Stomach (tissue), 8 donors: ENCODE measurements at regions not wholly inside any gene's neighbourhood (a gene's known extent, or its start where the extent isn't known, plus 50 kb on each side); places are given as distances from the start of the nearest gene placed in this dataset.

Experiments
- DNase-seq, 2 donors: peaks; one replicate each; pipeline versions ENCODE4 v3.0.0 to v3.0.0-alpha.2; 2013 to 2019
- H3K27ac ChIP-seq, 5 donors: fragments of 200-600 bp in 4 of 5; sonication (generic) in 4 of 5; one replicate each; pipeline ENCODE4 v1.5.1; 2013 to 2019; ENCODE audit warnings: mild to moderate bottlenecking in 1 of 5, moderate library complexity in 1 of 5
- H3K27me3 ChIP-seq, 3 donors: fragments of 200-600 bp; sonication (generic); one replicate each; pipeline ENCODE4 v1.5.1; 2017 to 2019; ENCODE audit warnings: mixed run types in 1 of 3
- H3K36me3 ChIP-seq, 4 donors: fragments of 200-600 bp; sonication (generic); 1 replicate in 3 of 4; 2 replicates in 1 of 4; pipeline ENCODE4 v1.5.1; 2016 to 2019
- H3K4me1 ChIP-seq, 4 donors: fragments of 200-600 bp; sonication (generic); one replicate each; pipeline ENCODE4 v1.5.1; 2016 to 2019
- H3K4me3 ChIP-seq, 4 donors: fragments of 200-600 bp; sonication (generic) in 3 of 4; one replicate each; pipeline ENCODE4 v1.5.1; 2016 to 2019; ENCODE audit warnings: mild to moderate bottlenecking in 1 of 4
- H3K9me3 ChIP-seq, 4 donors: fragments of 200-600 bp; sonication (generic); one replicate each; pipeline ENCODE4 v1.5.1; 2016 to 2019
- EP300 ChIP-seq: sonication (generic); formaldehyde crosslinking; IDR thresholded peaks from one replicate; pipeline ENCODE4 v1.6.1; 2017; ENCODE audit warnings: antibody characterized with exemption
- POLR2A ChIP-seq, 4 donors: fragments of 450-650 bp; IDR thresholded peaks; one replicate each; pipeline ENCODE4 v1.6.1; 2016; ENCODE audit warnings: antibody characterized with exemption in 4 of 4, control low read depth in 2 of 4, mild to moderate bottlenecking in 1 of 4, moderate library complexity in 1 of 4
- POLR2AphosphoS5 ChIP-seq, 3 donors: sonication (generic); formaldehyde crosslinking; IDR thresholded peaks; one replicate each; pipeline ENCODE4 v1.6.1; 2016; ENCODE audit warnings: antibody characterized with exemption in 3 of 3
- WGBS, 5 donors: extraction: QIAGEN DNeasy Blood & Tissue Kit in 3 of 5; methylation state at CpG; one replicate each; pipeline versions ENCODE4 v1.1.5 to v1.1.7; 2013 to 2018; 5-methylcytosine and 5-hydroxymethylcytosine counted together
- intact Hi-C: fragments of 100-400 bp; cut with DNase I; formaldehyde crosslinking; loops from one replicate; pipeline ENCODE4 v1.15.1; 2023; ENCODE audit warnings: low total_unique reads
- TF ChIP-seq, protein P1 (sequence below), 7 experiments: fragments of 450-650 bp in 4 of 7; fragments of 200-600 bp in 3 of 7; sonication (generic) in 3 of 7; IDR thresholded peaks; one replicate each; pipeline ENCODE4 v1.5.1; 2016 to 2019; ENCODE audit warnings: antibody characterized with exemption in 7 of 7, control low read depth in 2 of 7, mild to moderate bottlenecking in 1 of 7
- donor health status: healthy with polysubstance abuse.
- donor health status: Bipolar disorder and iron deficiency.
- donor health status: healthy.

DNA sequence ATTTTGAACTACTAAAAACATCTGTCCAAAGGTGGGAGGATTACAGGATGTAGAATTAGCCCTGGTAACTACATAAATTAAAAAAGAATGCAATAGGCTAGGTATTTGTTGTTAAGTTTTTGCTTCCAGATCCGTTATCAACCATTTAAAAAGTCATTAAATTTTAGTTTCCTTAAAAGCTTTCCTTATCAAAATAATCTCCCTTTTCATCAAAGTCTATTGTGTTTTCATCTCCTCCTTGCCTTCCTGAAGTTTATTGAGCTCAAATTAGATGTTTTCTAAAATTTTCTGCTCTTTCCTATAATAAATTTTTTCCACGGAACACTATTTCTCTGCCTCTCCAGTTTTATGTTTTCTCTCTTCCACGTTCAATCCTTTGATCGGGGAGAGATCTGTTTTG is 108.6 kb downstream of the MEX3B start:
- WGBS, 5 donors = 53 to 82% (median 70%) methylated on average over 4 of the region's 4 CpGs
- intact Hi-C loops = no loop called here
- Histone ChIP-seq H3K27me3 (no peaks in the 10 kb centered on the region), H3K27ac (no peak overlapping the region), H3K36me3 (no peaks in the 10 kb centered on the region), H3K4me3 (no peak overlapping the region), H3K4me1 (no peaks in the 10 kb centered on the region), H3K9me3 (peaks cover 0 to 10% (median 5%) of the 10 kb centered on the region in 4 donors)
- DNase-seq = no peak
- TF ChIP-seq POLR2A (IDR thresholded peaks at IDR 0.05) = no peak

DNA sequence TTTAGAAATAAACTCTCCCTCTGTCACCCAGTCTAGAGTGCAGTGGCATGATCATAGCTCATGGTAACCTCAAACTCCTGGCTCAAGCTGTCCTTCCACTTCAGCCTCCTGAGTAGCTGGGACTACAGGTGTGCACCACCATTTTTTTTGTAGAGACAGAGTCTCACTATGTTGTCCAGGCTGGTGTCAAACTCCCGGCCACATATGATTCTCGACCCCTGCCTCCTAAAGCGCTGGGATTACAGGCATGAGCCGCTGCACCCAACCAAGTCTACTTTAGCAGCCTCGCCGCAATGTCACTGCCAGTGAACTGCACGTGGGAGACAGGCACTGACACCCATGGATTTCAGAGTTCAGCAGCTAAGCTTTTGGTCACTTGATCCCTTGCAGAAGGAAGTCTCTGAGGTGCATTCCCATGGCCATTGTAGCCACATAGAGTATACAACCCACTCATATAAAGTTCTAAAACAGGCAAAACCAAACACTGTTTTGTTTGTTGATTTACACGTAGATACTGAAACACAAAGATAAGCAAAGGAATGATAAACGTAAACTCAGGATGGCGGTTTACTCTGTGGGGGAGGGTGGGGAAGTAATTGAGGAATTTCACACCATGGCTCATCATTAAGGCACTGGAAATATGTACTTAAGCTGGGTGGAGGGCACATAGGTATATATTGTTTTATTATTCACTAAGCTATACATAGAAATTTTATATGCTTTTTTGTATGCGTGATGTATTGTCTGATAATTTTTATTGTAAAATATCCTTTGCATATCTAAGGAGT is 115.0 kb downstream of the MEX3B start:
- no peak overlapping the region for H3K27ac ChIP-seq
- no peaks in the 10 kb centered on the region for H3K9me3 ChIP-seq
- H3K27me3 ChIP-seq = no peaks in the 10 kb centered on the region
- DNase-seq = no peak
- intact Hi-C loops = no loop called here
- 67 to 75% (median 72%) methylated on average over 11 of the region's 11 CpGs for WGBS, 5 donors
- H3K4me1 ChIP-seq = no peaks in the 10 kb centered on the region
- H3K36me3 ChIP-seq = no peaks in the 10 kb centered on the region
- no peak for TF ChIP-seq POLR2AphosphoS5 (IDR thresholded peaks at IDR 0.05)
- no peak for TF ChIP-seq POLR2A (IDR thresholded peaks at IDR 0.05)
- TF ChIP-seq, protein P1, sequence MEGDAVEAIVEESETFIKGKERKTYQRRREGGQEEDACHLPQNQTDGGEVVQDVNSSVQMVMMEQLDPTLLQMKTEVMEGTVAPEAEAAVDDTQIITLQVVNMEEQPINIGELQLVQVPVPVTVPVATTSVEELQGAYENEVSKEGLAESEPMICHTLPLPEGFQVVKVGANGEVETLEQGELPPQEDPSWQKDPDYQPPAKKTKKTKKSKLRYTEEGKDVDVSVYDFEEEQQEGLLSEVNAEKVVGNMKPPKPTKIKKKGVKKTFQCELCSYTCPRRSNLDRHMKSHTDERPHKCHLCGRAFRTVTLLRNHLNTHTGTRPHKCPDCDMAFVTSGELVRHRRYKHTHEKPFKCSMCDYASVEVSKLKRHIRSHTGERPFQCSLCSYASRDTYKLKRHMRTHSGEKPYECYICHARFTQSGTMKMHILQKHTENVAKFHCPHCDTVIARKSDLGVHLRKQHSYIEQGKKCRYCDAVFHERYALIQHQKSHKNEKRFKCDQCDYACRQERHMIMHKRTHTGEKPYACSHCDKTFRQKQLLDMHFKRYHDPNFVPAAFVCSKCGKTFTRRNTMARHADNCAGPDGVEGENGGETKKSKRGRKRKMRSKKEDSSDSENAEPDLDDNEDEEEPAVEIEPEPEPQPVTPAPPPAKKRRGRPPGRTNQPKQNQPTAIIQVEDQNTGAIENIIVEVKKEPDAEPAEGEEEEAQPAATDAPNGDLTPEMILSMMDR (IDR thresholded peaks at IDR 0.05) = no peak
- TF ChIP-seq EP300 = no peak
- no peak overlapping the region for H3K4me3 ChIP-seq

DNA sequence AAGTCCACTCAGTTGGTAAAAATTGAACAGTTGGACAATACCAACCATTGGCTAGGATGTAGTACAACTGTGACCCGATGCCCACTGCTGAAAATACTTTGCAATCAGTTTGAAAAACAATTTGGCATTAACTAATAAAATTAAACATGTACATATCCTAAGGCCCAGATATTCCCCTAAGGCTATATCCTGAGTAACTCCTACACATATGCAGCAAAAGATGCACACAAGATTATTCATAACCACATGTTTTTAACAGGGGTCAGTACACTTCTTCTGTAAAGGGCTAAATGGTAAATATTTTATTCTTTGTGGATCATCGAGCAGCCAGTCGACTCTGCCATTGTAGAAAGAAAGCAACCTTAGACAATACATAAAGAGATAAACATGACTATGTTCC is 116.3 kb downstream of the MEX3B start:
- no peaks in the 10 kb centered on the region for H3K4me1 ChIP-seq
- no peak for DNase-seq
- no peaks in the 10 kb centered on the region for H3K36me3 ChIP-seq
- H3K9me3 ChIP-seq = no peaks in the 10 kb centered on the region
- no peak overlapping the region for H3K4me3 ChIP-seq
- WGBS, 5 donors = 78 to 90% (median 86%) methylated on average over 3 of the region's 3 CpGs
- H3K27ac ChIP-seq = no peak overlapping the region
- H3K27me3 ChIP-seq = no peaks in the 10 kb centered on the region
- TF ChIP-seq, protein P1 (IDR thresholded peaks at IDR 0.05) = no peak
- TF ChIP-seq POLR2A (IDR thresholded peaks at IDR 0.05) = no peak
- TF ChIP-seq POLR2AphosphoS5 (IDR thresholded peaks at IDR 0.05) = no peak
- no peak for TF ChIP-seq EP300
- intact Hi-C loops = no loop called here

DNA sequence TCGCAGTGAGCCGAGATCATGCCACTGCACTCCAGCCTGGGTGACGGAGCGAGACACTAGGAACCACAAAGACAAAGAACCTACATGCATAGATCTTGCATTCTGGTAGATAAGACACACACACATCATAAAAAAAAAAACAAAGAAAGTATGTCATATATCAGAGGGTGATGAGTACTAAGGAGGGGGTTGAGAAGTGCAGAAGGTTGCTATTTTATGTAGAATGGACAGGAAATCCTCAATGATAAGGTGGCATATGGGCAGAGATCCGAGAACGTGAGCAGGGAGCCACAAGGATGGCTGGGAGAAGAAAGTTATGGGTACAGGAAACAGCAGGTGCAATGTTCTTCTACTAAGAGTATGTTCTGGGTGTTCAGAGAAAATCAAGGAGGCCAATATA is 118.8 kb downstream of the MEX3B start:
- Histone ChIP-seq H3K4me3 (no peak overlapping the region), H3K4me1 (no peaks in the 10 kb centered on the region), H3K36me3 (no peaks in the 10 kb centered on the region), H3K9me3 (no peaks in the 10 kb centered on the region), H3K27ac (no peak overlapping the region), H3K27me3 (no peaks in the 10 kb centered on the region)
- intact Hi-C loops = no loop called here
- TF ChIP-seq POLR2AphosphoS5 (IDR thresholded peaks at IDR 0.05) = no peak
- TF ChIP-seq, protein P1 (IDR thresholded peaks at IDR 0.05) = no peak
- no peak for DNase-seq
- WGBS, 5 donors = 85 to 93% (median 91%) methylated on average over 6 of the region's 6 CpGs

DNA sequence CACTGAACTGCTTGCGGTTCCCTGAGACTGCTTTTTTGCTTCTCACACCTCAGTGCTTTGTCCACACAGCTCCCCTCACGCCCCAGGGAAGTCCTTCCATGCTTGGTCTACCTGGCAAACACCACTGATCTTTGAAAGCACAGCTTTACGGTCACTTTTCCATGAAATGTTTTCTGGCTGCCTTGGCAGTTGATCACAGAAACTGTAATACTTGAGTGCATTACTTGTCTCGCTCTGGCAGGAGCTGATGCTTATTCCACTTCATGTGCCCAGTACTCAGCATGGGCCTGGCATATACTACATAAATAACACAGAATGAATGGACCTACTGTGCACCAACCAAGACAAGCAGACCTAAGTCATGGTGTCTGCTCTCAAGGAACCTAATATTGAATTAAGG is 121.1 kb downstream of the MEX3B start:
- peaks cover 0 to 19% (median 10%) of the 10 kb centered on the region in 4 donors for H3K9me3 ChIP-seq
- intact Hi-C loops = no loop called here
- no peaks in the 10 kb centered on the region for H3K4me1 ChIP-seq
- TF ChIP-seq EP300 (no peak), POLR2AphosphoS5 (IDR thresholded peaks at IDR 0.05) (no peak), POLR2A (IDR thresholded peaks at IDR 0.05) (no peak)
- TF ChIP-seq, protein P1 (IDR thresholded peaks at IDR 0.05) = no peak
- H3K4me3 ChIP-seq = no peak overlapping the region
- whole genome bisulfite sequencing, 5 donors = 70 to 84% (median 74%) methylated on average over 4 of the region's 4 CpGs
- H3K27ac ChIP-seq = no peak overlapping the region
- no peaks in the 10 kb centered on the region for H3K27me3 ChIP-seq
- H3K36me3 ChIP-seq = no peaks in the 10 kb centered on the region
- no peak for DNase-seq
